ENCODE measurements at regions not wholly inside any gene's neighbourhood (a gene's known extent, or its start where the extent isn't known, plus 50 kb on each side); places are given as distances from the start of the nearest gene placed in this dataset.

DNA sequence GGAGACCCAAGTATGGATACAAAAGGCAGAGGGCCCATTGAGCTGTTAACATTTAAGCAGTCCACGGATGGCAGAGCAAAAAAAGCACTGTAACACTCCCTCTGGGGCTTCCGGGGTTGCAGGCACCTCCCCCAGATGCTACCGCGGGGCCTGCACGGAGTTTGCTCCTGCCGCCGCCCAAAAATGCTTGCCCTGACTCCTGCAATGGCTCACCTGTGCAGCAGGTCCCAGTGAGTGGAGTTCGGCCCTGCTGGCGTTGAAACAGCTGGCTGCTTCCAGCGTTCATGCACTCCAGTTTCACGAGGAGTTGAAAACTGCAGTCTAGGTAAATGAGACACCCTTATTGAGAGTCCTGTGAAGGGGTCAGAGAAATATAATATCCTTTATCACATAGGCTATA, 832.8 kb downstream of the NCAM2 start:
- POLR2A ChIA-PET: no interaction called here
- Histone ChIP-seq H3K4me1 (ENCODE audit: control insufficient read depth in 1 of 2, insufficient read depth in 2 of 2, low read depth in 1 of 2, low read length in 1 of 2) (no peaks in the 10 kb centered on the region), H3K79me2 (ENCODE audit: insufficient read depth) (no peaks in the 10 kb centered on the region), H3K36me3 (replicated peaks in 1 of 2; ENCODE audit: control insufficient read depth in 1 of 2, insufficient read depth in 2 of 2, low read length in 1 of 2) (no peaks in the 10 kb centered on the region), H4K20me1 (ENCODE audit: insufficient read depth) (no peaks in the 10 kb centered on the region), H3K9ac (no peak overlapping the region), H3K4me2 (no peak overlapping the region), H3K27ac (ENCODE audit: low read depth in 2 of 2, low read length in 1 of 2) (no peak overlapping the region), H3K4me3 (ENCODE audit: low read depth in 2 of 2, low read length in 1 of 2) (no peak overlapping the region), H3K9me3 (no peaks in the 10 kb centered on the region), H2AFZ (ENCODE audit: low read depth) (no peak overlapping the region), H3K9me2 (0 out of 2 replicates have a peak, but pooled peaks cover 3% of the 10 kb centered on the region), H3K27me3 (ENCODE audit: insufficient read depth) (no peaks in the 10 kb centered on the region), H3F3A (replicated peaks; ENCODE audit: insufficient read depth) (no peaks in the 10 kb centered on the region)
- no peak for DNase-seq
- TF ChIP-seq RAD21 (IDR thresholded peaks at IDR 0.05; ENCODE audit: low read length): no peak
- TF ChIP-seq TCF12 (IDR thresholded peaks at IDR 0.05): no peak
- TF ChIP-seq NFIC (IDR thresholded peaks at IDR 0.05; ENCODE audit: borderline replicate concordance): no peak
- WGBS (ENCODE audit: low lambda C conversion rate): 68% methylated on average over 10 of the region's 11 CpGs
- CTCF ChIA-PET: no interaction called here

DNA sequence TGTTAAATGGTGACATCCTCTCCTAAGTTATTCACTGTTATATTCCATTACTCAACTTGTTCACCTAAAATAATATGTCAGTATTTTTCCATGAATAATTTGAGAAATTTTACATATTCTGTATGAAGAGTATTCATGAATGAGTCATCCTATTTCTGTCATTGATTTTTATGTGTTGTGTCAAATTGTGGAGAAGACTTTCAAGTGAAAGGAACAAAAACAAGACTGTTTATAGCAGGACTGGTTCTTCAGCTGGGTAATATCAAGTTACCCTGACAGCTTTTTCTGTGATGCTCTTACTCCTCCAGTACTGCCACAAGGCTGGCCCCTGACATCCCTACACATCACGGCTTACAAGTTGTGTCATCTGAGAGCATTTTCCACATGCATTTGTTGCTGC, 847.7 kb downstream of the NCAM2 start:
- no peaks in the 10 kb centered on the region for H3F3A ChIP-seq (replicated peaks; ENCODE audit: insufficient read depth)
- no peaks in the 10 kb centered on the region for H3K36me3 ChIP-seq (replicated peaks in 1 of 2; ENCODE audit: control insufficient read depth in 1 of 2, insufficient read depth in 2 of 2, low read length in 1 of 2)
- H4K20me1 ChIP-seq (ENCODE audit: insufficient read depth): no peaks in the 10 kb centered on the region
- no peak for TF ChIP-seq MEF2A (IDR thresholded peaks at IDR 0.05; ENCODE audit: borderline replicate concordance, low read depth)
- TF ChIP-seq SMC3 (IDR thresholded peaks at IDR 0.05; ENCODE audit: low read depth, low read length): no peak
- TF ChIP-seq GABPA (IDR thresholded peaks at IDR 0.05; ENCODE audit: low read depth): no peak
- no peak for TF ChIP-seq EZH2phosphoT487 (IDR thresholded peaks at IDR 0.05; ENCODE audit: borderline replicate concordance, low read depth)
- TF ChIP-seq POLR2AphosphoS5 (IDR thresholded peaks at IDR 0.05; ENCODE audit: low read depth, low read length): no peak
- TF ChIP-seq, protein P1, sequence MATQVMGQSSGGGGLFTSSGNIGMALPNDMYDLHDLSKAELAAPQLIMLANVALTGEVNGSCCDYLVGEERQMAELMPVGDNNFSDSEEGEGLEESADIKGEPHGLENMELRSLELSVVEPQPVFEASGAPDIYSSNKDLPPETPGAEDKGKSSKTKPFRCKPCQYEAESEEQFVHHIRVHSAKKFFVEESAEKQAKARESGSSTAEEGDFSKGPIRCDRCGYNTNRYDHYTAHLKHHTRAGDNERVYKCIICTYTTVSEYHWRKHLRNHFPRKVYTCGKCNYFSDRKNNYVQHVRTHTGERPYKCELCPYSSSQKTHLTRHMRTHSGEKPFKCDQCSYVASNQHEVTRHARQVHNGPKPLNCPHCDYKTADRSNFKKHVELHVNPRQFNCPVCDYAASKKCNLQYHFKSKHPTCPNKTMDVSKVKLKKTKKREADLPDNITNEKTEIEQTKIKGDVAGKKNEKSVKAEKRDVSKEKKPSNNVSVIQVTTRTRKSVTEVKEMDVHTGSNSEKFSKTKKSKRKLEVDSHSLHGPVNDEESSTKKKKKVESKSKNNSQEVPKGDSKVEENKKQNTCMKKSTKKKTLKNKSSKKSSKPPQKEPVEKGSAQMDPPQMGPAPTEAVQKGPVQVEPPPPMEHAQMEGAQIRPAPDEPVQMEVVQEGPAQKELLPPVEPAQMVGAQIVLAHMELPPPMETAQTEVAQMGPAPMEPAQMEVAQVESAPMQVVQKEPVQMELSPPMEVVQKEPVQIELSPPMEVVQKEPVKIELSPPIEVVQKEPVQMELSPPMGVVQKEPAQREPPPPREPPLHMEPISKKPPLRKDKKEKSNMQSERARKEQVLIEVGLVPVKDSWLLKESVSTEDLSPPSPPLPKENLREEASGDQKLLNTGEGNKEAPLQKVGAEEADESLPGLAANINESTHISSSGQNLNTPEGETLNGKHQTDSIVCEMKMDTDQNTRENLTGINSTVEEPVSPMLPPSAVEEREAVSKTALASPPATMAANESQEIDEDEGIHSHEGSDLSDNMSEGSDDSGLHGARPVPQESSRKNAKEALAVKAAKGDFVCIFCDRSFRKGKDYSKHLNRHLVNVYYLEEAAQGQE (IDR thresholded peaks at IDR 0.05; ENCODE audit: low read depth, low read length): no peak
- peak; percentile 46; the same call in 1 of the 2 replicates for TF ChIP-seq TCF12 (IDR thresholded peaks at IDR 0.05)
- TF ChIP-seq, protein P2, sequence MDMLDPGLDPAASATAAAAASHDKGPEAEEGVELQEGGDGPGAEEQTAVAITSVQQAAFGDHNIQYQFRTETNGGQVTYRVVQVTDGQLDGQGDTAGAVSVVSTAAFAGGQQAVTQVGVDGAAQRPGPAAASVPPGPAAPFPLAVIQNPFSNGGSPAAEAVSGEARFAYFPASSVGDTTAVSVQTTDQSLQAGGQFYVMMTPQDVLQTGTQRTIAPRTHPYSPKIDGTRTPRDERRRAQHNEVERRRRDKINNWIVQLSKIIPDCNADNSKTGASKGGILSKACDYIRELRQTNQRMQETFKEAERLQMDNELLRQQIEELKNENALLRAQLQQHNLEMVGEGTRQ (IDR thresholded peaks at IDR 0.05; ENCODE audit: borderline replicate concordance, low read depth, low read length): no peak
- TF ChIP-seq FOSL2 (IDR thresholded peaks at IDR 0.05; ENCODE audit: borderline replicate concordance, low read depth): no peak
- TF ChIP-seq NFIC (IDR thresholded peaks at IDR 0.05; ENCODE audit: borderline replicate concordance): no peak
- TF ChIP-seq SIN3A (IDR thresholded peaks at IDR 0.05; ENCODE audit: borderline replicate concordance, low read depth, low read length): no peak
- TF ChIP-seq, protein P3, sequence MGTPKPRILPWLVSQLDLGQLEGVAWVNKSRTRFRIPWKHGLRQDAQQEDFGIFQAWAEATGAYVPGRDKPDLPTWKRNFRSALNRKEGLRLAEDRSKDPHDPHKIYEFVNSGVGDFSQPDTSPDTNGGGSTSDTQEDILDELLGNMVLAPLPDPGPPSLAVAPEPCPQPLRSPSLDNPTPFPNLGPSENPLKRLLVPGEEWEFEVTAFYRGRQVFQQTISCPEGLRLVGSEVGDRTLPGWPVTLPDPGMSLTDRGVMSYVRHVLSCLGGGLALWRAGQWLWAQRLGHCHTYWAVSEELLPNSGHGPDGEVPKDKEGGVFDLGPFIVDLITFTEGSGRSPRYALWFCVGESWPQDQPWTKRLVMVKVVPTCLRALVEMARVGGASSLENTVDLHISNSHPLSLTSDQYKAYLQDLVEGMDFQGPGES (IDR thresholded peaks at IDR 0.05; ENCODE audit: low read depth, low read length): no peak
- TF ChIP-seq, protein P4, sequence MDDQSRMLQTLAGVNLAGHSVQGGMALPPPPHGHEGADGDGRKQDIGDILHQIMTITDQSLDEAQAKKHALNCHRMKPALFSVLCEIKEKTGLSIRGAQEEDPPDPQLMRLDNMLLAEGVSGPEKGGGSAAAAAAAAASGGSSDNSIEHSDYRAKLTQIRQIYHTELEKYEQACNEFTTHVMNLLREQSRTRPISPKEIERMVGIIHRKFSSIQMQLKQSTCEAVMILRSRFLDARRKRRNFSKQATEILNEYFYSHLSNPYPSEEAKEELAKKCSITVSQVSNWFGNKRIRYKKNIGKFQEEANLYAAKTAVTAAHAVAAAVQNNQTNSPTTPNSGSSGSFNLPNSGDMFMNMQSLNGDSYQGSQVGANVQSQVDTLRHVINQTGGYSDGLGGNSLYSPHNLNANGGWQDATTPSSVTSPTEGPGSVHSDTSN (IDR thresholded peaks at IDR 0.05): peak; percentile 67
- TF ChIP-seq MXI1 (IDR thresholded peaks at IDR 0.05; ENCODE audit: low read depth, low read length): no peak
- no peak for TF ChIP-seq FOXJ3 (CRISPR knock-in tag; IDR thresholded peaks at IDR 0.05)
- TF ChIP-seq EP300 (IDR thresholded peaks at IDR 0.05; ENCODE audit: borderline replicate concordance in 1 of 2, low read depth in 1 of 2, low read length in 1 of 2): peak; percentile 24 to 28; a peak in 2 of 4 replicates
- TF ChIP-seq ELF1 (IDR thresholded peaks at IDR 0.05): no peak
- TF ChIP-seq JUND (IDR thresholded peaks at IDR 0.05): peak; percentile 23; the same call in 1 of the 2 replicates
- no peak for TF ChIP-seq TAF1 (IDR thresholded peaks at IDR 0.05; ENCODE audit: borderline replicate concordance, low read depth, low read length)
- no peak for TF ChIP-seq FOXM1 (IDR thresholded peaks at IDR 0.05; ENCODE audit: low read depth)
- TF ChIP-seq TEAD4 (IDR thresholded peaks at IDR 0.05; ENCODE audit: borderline replicate concordance, insufficient read depth): no peak
- TF ChIP-seq CHD2 (IDR thresholded peaks at IDR 0.05; ENCODE audit: low read length, partially characterized antibody): no peak
- TF ChIP-seq NRF1 (IDR thresholded peaks at IDR 0.05; ENCODE audit: low read depth, low read length): no peak
- WGBS (ENCODE audit: low lambda C conversion rate): 65% methylated on average over 1 of the region's 1 CpG
- H2AFZ ChIP-seq (ENCODE audit: low read depth): no peak overlapping the region
- CTCF ChIA-PET: interaction anchor here (0.8 kb wide), 1 partner anchor 125 kb away, joined by 3 read pairs; no protein-coding TSS in a partner anchor
- H3K79me2 ChIP-seq (ENCODE audit: insufficient read depth): no peaks in the 10 kb centered on the region
- no peak overlapping the region for H3K4me3 ChIP-seq (ENCODE audit: low read depth in 2 of 2, low read length in 1 of 2)
- no peak for DNase-seq
- no peak overlapping the region for H3K9ac ChIP-seq
- no peaks in the 10 kb centered on the region; a peak in 1 of 4 replicates for H3K4me1 ChIP-seq (ENCODE audit: control insufficient read depth in 1 of 2, insufficient read depth in 2 of 2, low read depth in 1 of 2, low read length in 1 of 2)
- no peak overlapping the region for H3K27ac ChIP-seq (ENCODE audit: low read depth in 2 of 2, low read length in 1 of 2)
- H3K9me3 ChIP-seq: no peaks in the 10 kb centered on the region
- no peaks in the 10 kb centered on the region for H3K9me2 ChIP-seq
- H3K27me3 ChIP-seq (ENCODE audit: insufficient read depth): no peaks in the 10 kb centered on the region
- POLR2A ChIA-PET: no interaction called here
- H3K4me2 ChIP-seq: no peak overlapping the region

Measured in SK-N-SH (cell line).